SJSA1 (cell line): ENCODE measurements at regions not wholly inside any gene's neighbourhood (a gene's known extent, or its start where the extent isn't known, plus 50 kb on each side); places are given as distances from the start of the nearest gene placed in this dataset.

ENCODE experiments used
- DNase-seq, 2 experiments: peaks; one replicate each; pipeline ENCODE4 v3.0.0-alpha.2; 2015 to 2020; ENCODE audit warnings: low spot score in 2 of 2, low read depth in 1 of 2
- H3K27ac ChIP-seq: fragments of 250-450 bp; sonication (Bioruptor Pico); 2 replicates; pipeline ENCODE4 v1.5.1; 2020; ENCODE audit warnings: mild to moderate bottlenecking, moderate library complexity
- H3K27me3 ChIP-seq: fragments of 250-450 bp; sonication (Bioruptor Pico); replicated peaks from 2 replicates; pipeline ENCODE4 v1.5.1; 2020; ENCODE audit warnings: mild to moderate bottlenecking, moderate library complexity
- H3K36me3 ChIP-seq: fragments of 250-450 bp; sonication (Bioruptor Pico); 2 replicates; pipeline ENCODE4 v1.5.1; 2020; ENCODE audit warnings: mild to moderate bottlenecking
- H3K4me1 ChIP-seq: fragments of 250-450 bp; sonication (Bioruptor Pico); replicated peaks from 2 replicates; pipeline ENCODE4 v1.6.1; 2021; ENCODE audit warnings: mild to moderate bottlenecking
- H3K4me3 ChIP-seq: fragments of 250-450 bp; sonication (Bioruptor Pico); 2 replicates; pipeline ENCODE4 v1.5.1; 2020; ENCODE audit warnings: mild to moderate bottlenecking
- H3K9me3 ChIP-seq: fragments of 250-450 bp; sonication (Bioruptor Pico); replicated peaks from 2 replicates; pipeline ENCODE4 v1.5.1; 2020; ENCODE audit warnings: mild to moderate bottlenecking

- H3K9me3 ChIP-seq, result no peaks in the 10 kb centered on the region
- no peak for DNase-seq
- H3K36me3 ChIP-seq, result no peaks in the 10 kb centered on the region
- H3K27me3 ChIP-seq, result no peaks in the 10 kb centered on the region
- H3K4me1 ChIP-seq, result no peaks in the 10 kb centered on the region
- no peak overlapping the region for H3K27ac ChIP-seq
- H3K4me3 ChIP-seq, result no peak overlapping the region
These were observed 59.3 kb downstream of the BTBD3 start for GRCh38 chr20:11976966-11977365.

- Histone ChIP-seq H3K9me3 (no peaks in the 10 kb centered on the region), H3K4me1 (no peaks in the 10 kb centered on the region), H3K36me3 (no peaks in the 10 kb centered on the region), H3K4me3 (no peak overlapping the region), H3K27me3 (no peaks in the 10 kb centered on the region), H3K27ac (no peak overlapping the region)
- no peak for DNase-seq
These were observed 60.8 kb downstream of the BTBD3 start for GRCh38 chr20:11978496-11978895.

GRCh38 chr20:11979306-11979990 lies 61.8 kb downstream of the BTBD3 start:
- Histone ChIP-seq H3K27ac (no peak overlapping the region), H3K27me3 (no peaks in the 10 kb centered on the region), H3K4me1 (no peaks in the 10 kb centered on the region), H3K36me3 (no peaks in the 10 kb centered on the region), H3K4me3 (no peak overlapping the region), H3K9me3 (no peaks in the 10 kb centered on the region)
- no peak for DNase-seq

GRCh38 chr20:11980263-11980662 lies 62.6 kb downstream of the BTBD3 start:
- no peak for DNase-seq
- H3K4me1 ChIP-seq, result no peaks in the 10 kb centered on the region
- H3K27me3 ChIP-seq, result no peaks in the 10 kb centered on the region
- H3K9me3 ChIP-seq, result no peaks in the 10 kb centered on the region
- no peak overlapping the region for H3K4me3 ChIP-seq
- H3K36me3 ChIP-seq, result no peaks in the 10 kb centered on the region
- no peak overlapping the region for H3K27ac ChIP-seq

- H3K9me3 ChIP-seq, result no peaks in the 10 kb centered on the region
- H3K27me3 ChIP-seq, result no peaks in the 10 kb centered on the region
- no peak overlapping the region for H3K4me3 ChIP-seq
- H3K36me3 ChIP-seq, result no peaks in the 10 kb centered on the region
- H3K27ac ChIP-seq, result no peak overlapping the region
- DNase-seq, result no peak
- H3K4me1 ChIP-seq, result no peaks in the 10 kb centered on the region
These were observed 63.8 kb downstream of the BTBD3 start for GRCh38 chr20:11981366-11981947.

- no peak overlapping the region for H3K4me3 ChIP-seq
- H3K36me3 ChIP-seq, result no peaks in the 10 kb centered on the region
- no peaks in the 10 kb centered on the region for H3K9me3 ChIP-seq
- H3K27me3 ChIP-seq, result no peaks in the 10 kb centered on the region
- no peaks in the 10 kb centered on the region for H3K4me1 ChIP-seq
- no peak overlapping the region for H3K27ac ChIP-seq
- no peak for DNase-seq
These were observed 64.7 kb downstream of the BTBD3 start for GRCh38 chr20:11982289-11982954.

GRCh38 chr20:11982955-11983470 lies 65.3 kb downstream of the BTBD3 start:
- H3K4me3 ChIP-seq, result no peak overlapping the region
- H3K4me1 ChIP-seq, result no peaks in the 10 kb centered on the region
- H3K27ac ChIP-seq, result no peak overlapping the region
- H3K27me3 ChIP-seq, result no peaks in the 10 kb centered on the region
- H3K9me3 ChIP-seq, result no peaks in the 10 kb centered on the region
- DNase-seq, result no peak
- no peaks in the 10 kb centered on the region for H3K36me3 ChIP-seq

- Histone ChIP-seq H3K27me3 (no peaks in the 10 kb centered on the region), H3K4me1 (no peaks in the 10 kb centered on the region), H3K4me3 (no peak overlapping the region), H3K36me3 (no peaks in the 10 kb centered on the region), H3K9me3 (no peaks in the 10 kb centered on the region), H3K27ac (no peak overlapping the region)
- no peak for DNase-seq
These were observed 69.3 kb downstream of the BTBD3 start for GRCh38 chr20:11986954-11987353.

GRCh38 chr20:11987526-11987925 lies 69.8 kb downstream of the BTBD3 start:
- H3K9me3 ChIP-seq, result no peaks in the 10 kb centered on the region
- DNase-seq, result no peak
- no peak overlapping the region for H3K27ac ChIP-seq
- no peaks in the 10 kb centered on the region for H3K4me1 ChIP-seq
- no peak overlapping the region for H3K4me3 ChIP-seq
- no peaks in the 10 kb centered on the region for H3K27me3 ChIP-seq
- H3K36me3 ChIP-seq, result no peaks in the 10 kb centered on the region

- DNase-seq, result no peak
- Histone ChIP-seq H3K4me1 (no peaks in the 10 kb centered on the region), H3K27me3 (no peaks in the 10 kb centered on the region), H3K9me3 (no peaks in the 10 kb centered on the region), H3K36me3 (no peaks in the 10 kb centered on the region), H3K4me3 (no peak overlapping the region), H3K27ac (no peak overlapping the region)
These were observed 71.5 kb downstream of the BTBD3 start for GRCh38 chr20:11989018-11989771.

- H3K27ac ChIP-seq, result no peak overlapping the region
- no peaks in the 10 kb centered on the region for H3K36me3 ChIP-seq
- no peak overlapping the region for H3K4me3 ChIP-seq
- no peaks in the 10 kb centered on the region for H3K27me3 ChIP-seq
- no peaks in the 10 kb centered on the region for H3K9me3 ChIP-seq
- no peak for DNase-seq
- H3K4me1 ChIP-seq, result peaks cover 13% of the 10 kb centered on the region
These were observed 74.7 kb downstream of the BTBD3 start for GRCh38 chr20:11992426-11992825.

GRCh38 chr20:11993886-11994461 lies 76.3 kb downstream of the BTBD3 start:
- no peak overlapping the region for H3K27ac ChIP-seq
- no peak for DNase-seq
- no peaks in the 10 kb centered on the region for H3K36me3 ChIP-seq
- no peaks in the 10 kb centered on the region for H3K27me3 ChIP-seq
- peaks cover 13% of the 10 kb centered on the region for H3K4me1 ChIP-seq
- H3K9me3 ChIP-seq, result no peaks in the 10 kb centered on the region
- no peak overlapping the region for H3K4me3 ChIP-seq

- Histone ChIP-seq H3K4me3 (no peak overlapping the region), H3K36me3 (no peaks in the 10 kb centered on the region), H3K9me3 (no peaks in the 10 kb centered on the region), H3K4me1 (peaks cover 13% of the 10 kb centered on the region), H3K27me3 (no peaks in the 10 kb centered on the region), H3K27ac (peak overlapping the region; percentile 45)
- peak; percentile 44 to 55 for DNase-seq
These were observed 78.3 kb downstream of the BTBD3 start for GRCh38 chr20:11995805-11996567.
